Uterus (tissue), 3 donors: ENCODE measurements at regions not wholly inside any gene's neighbourhood (a gene's known extent, or its start where the extent isn't known, plus 50 kb on each side); places are given as distances from the start of the nearest gene placed in this dataset.

Experiments
- DNase-seq, 2 donors: peaks; one replicate each; pipeline ENCODE4 v3.0.0-alpha.2; 2019 to 2020
- H3K27ac ChIP-seq, 2 donors: fragments of 200-600 bp; sonication (generic); 1 replicate in 1 of 2; 2 replicates in 1 of 2; pipeline ENCODE4 v1.5.1; 2016 to 2018
- H3K27me3 ChIP-seq, 2 donors: fragments of 200-600 bp; sonication (generic); one replicate each; pipeline ENCODE4 v1.5.1; 2018 to 2019; ENCODE audit warnings: control low read depth in 1 of 2
- H3K36me3 ChIP-seq, 2 donors: fragments of 200-600 bp; sonication (generic); one replicate each; pipeline ENCODE4 v1.5.1; 2019; ENCODE audit warnings: control low read depth in 1 of 2
- H3K4me1 ChIP-seq, 2 donors: fragments of 200-600 bp; sonication (generic); one replicate each; pipeline ENCODE4 v1.5.1; 2018 to 2019; ENCODE audit warnings: control low read depth in 1 of 2
- H3K4me3 ChIP-seq, 2 donors: fragments of 200-600 bp; sonication (generic); 1 replicate in 1 of 2; 2 replicates in 1 of 2; pipeline ENCODE4 v1.5.1; 2018 to 2019; ENCODE audit warnings: mild to moderate bottlenecking in 1 of 2
- H3K9me3 ChIP-seq, 2 donors: fragments of 200-600 bp; sonication (generic); one replicate each; pipeline ENCODE4 v1.5.1; 2019; ENCODE audit warnings: control low read depth in 1 of 2
- CTCF ChIP-seq, 4 experiments: fragments of 200-600 bp in 2 of 4; fragments of 450-650 bp in 2 of 4; sonication (generic) in 2 of 4; IDR thresholded peaks; one replicate each; pipeline ENCODE4 v1.5.1; 2016 to 2019; ENCODE audit warnings: antibody characterized with exemption in 4 of 4, mild to moderate bottlenecking in 2 of 4, moderate library complexity in 1 of 4
- POLR2A ChIP-seq, 2 donors: fragments of 450-650 bp; IDR thresholded peaks; one replicate each; pipeline ENCODE4 v1.6.1; 2016; ENCODE audit warnings: antibody characterized with exemption in 2 of 2, mild to moderate bottlenecking in 1 of 2, moderate library complexity in 1 of 2
- intact Hi-C: fragments of 100-400 bp; cut with DNase I; formaldehyde crosslinking; loops from one replicate; pipeline ENCODE4 v1.15.1; 2023; ENCODE audit warnings: low total_unique reads
- donor health status: DM: yes; HTN: yes; CAD: no.

DNA sequence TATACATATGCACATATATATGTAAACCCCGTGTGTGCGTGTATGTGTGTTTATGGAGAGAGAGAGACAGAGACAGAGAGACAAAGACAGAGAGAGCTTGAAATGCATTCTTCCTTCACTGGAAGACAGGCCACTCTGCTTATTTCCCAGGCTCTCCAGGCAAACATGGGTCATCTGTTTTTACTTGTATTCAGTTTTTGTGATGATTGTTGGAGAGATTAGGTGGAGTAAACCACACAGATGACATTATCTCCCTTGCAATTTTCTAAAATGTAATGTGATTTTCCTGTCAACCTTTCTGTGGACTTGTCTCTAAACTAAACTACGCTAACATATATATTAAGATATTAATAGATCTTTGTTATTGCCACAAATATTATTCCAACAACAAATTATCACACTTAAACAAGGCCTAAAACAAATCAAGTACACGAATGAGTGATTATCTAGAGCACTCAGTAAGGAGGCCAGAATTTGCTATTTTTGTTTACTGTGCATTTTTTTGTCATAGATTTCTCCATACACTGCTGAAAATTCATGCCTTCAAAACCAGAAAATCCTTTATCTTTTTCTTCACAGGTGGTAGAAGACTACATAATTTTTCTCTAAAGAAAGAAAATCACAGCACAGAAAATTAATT is 251.8 kb upstream of the SLIT2 start:
- TF ChIP-seq POLR2A (IDR thresholded peaks at IDR 0.05) (no peak), CTCF (IDR thresholded peaks at IDR 0.05) (no peak)
- H3K4me3 ChIP-seq, result no peak overlapping the region
- no peak overlapping the region for H3K27ac ChIP-seq
- H3K9me3 ChIP-seq, result no peaks in the 10 kb centered on the region
- H3K27me3 ChIP-seq, result no peaks in the 10 kb centered on the region
- intact Hi-C loops, result no loop called here
- no peaks in the 10 kb centered on the region for H3K36me3 ChIP-seq
- no peak for DNase-seq
- H3K4me1 ChIP-seq, result no peaks in the 10 kb centered on the region

DNA sequence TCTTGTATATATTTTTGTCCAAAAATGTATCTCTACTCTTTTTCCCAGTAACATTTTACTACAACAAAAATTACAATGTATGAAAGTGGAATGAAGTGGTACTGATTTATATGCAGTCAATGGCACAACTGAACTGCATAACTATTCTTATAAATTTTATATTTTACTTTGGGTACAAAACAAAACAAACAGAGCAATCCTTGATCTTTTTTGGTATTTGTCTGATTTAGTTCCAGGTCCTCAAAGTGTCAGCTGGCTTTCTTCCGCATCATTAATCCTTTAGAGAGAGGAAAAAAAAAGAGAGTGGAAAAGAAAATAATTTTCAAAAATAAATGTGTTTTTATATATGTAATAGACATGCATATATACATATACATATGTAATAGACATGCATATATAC is 252.4 kb upstream of the SLIT2 start:
- DNase-seq, result no peak

DNA sequence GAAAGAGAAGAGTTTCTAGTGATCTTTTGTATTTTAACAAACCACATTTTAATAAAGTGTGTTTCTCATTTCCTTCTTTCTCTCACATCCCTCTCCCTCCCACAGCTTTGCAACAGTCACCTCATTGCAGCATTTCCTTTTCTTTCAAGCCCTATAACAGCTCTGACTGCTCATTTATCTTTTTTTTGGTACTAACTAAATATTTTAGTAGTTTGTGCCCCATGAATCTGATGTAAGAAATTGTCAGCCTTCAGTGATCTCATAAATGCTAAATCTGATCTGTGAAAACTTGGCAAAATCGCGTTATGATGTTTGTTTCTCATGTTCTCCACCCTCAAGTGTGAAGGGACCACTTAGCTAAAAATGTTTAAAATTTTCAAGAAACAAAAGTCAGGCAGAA is 258.5 kb upstream of the SLIT2 start:
- TF ChIP-seq POLR2A (IDR thresholded peaks at IDR 0.05) (no peak), CTCF (IDR thresholded peaks at IDR 0.05) (no peak)
- H3K27me3 ChIP-seq, result no peaks in the 10 kb centered on the region
- no peaks in the 10 kb centered on the region for H3K4me1 ChIP-seq
- H3K4me3 ChIP-seq, result no peak overlapping the region
- no peak for DNase-seq
- no peak overlapping the region for H3K27ac ChIP-seq
- no peaks in the 10 kb centered on the region for H3K36me3 ChIP-seq
- no peaks in the 10 kb centered on the region for H3K9me3 ChIP-seq
- intact Hi-C loops, result no loop called here

More for the DNA sequence above, 252.4 kb upstream of the SLIT2 start:
- Histone ChIP-seq H3K36me3 (no peaks in the 10 kb centered on the region), H3K27me3 (no peaks in the 10 kb centered on the region), H3K27ac (no peak overlapping the region), H3K4me1 (no peaks in the 10 kb centered on the region), H3K4me3 (no peak overlapping the region), H3K9me3 (no peaks in the 10 kb centered on the region)
- intact Hi-C loops, result no loop called here
- TF ChIP-seq POLR2A (IDR thresholded peaks at IDR 0.05) (no peak), CTCF (IDR thresholded peaks at IDR 0.05) (no peak)

DNA sequence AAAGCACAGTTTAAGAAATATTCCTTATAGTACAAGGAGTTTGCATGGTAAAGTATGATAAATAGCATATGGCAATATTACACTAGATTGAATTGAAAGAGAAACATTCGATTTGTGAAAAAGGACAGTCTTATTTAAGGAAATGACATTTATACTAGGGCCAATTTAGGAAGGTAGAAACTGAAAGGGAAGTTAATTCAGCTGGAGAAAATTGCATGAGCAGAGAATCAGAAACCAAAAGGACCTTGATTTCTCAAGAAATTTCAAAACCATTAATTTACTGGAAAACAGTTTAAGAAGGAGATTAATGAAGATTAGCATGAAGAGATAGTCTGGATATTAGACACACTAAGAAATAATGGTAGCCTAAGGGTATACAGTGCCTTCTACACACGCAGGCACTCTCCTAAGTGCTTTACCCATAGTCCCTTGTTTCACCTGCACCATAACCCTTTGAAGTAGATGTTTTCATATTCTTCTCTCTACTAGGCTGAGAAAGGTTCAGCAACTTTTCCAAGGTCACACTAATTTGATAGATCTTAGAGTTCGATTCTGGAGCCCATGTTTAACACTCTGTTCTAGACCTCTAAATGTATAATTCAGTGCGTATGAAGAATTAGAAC is 259.1 kb upstream of the SLIT2 start:
- Histone ChIP-seq H3K9me3 (no peaks in the 10 kb centered on the region), H3K4me3 (no peak overlapping the region), H3K27me3 (no peaks in the 10 kb centered on the region), H3K4me1 (no peaks in the 10 kb centered on the region), H3K27ac (no peak overlapping the region), H3K36me3 (no peaks in the 10 kb centered on the region)
- DNase-seq, result no peak
- TF ChIP-seq POLR2A (IDR thresholded peaks at IDR 0.05), result no peak
- TF ChIP-seq CTCF (IDR thresholded peaks at IDR 0.05), result no peak
- intact Hi-C loops, result no loop called here

GRCh38 chr4:19987746-19988145 is 264.0 kb upstream of the SLIT2 start:
- Histone ChIP-seq H3K27me3 (no peaks in the 10 kb centered on the region), H3K9me3 (no peaks in the 10 kb centered on the region), H3K36me3 (no peaks in the 10 kb centered on the region), H3K4me1 (no peaks in the 10 kb centered on the region), H3K27ac (no peak overlapping the region), H3K4me3 (no peak overlapping the region)
- no peak for DNase-seq
- intact Hi-C loops, result no loop called here
- TF ChIP-seq CTCF (IDR thresholded peaks at IDR 0.05) (no peak), POLR2A (IDR thresholded peaks at IDR 0.05) (no peak)
